ENCODE measurements at regions not wholly inside any gene's neighbourhood (a gene's known extent, or its start where the extent isn't known, plus 50 kb on each side); places are given as distances from the start of the nearest gene placed in this dataset.

DNA sequence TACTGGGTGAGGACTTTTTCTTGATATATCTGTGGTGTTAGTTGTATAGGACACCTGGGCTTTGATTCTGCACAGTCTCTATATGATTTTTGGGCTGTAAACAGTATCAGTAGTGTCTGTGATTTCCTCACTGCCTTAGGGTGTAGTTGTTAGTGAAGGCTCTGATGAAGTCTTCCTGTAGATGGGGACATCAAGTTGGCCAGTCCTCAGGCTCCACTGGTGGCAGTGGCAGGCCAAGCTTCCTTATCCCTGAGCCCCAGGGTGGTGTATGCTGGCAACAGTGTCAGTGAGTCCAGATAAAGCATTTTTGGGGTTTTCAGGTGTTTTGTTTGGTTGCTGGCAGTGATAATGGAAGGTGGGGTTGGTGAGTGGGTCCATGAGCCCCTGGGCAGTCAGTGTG, 961.4 kb downstream of the DSC3 start:
- Histone ChIP-seq H4K20me1 (ENCODE audit: insufficient read depth, low read length, poor library complexity, severe bottlenecking) (no peaks in the 10 kb centered on the region), H3K9ac (ENCODE audit: low read depth, low read length, poor library complexity, severe bottlenecking) (no peak overlapping the region), H2AFZ (ENCODE audit: low read length) (no peak overlapping the region), H3K36me3 (ENCODE audit: insufficient read depth, low read length) (no peaks in the 10 kb centered on the region), H3K9me2 (replicated peaks; ENCODE audit: low read depth, low read length) (no peaks in the 10 kb centered on the region), H3K27me3 (ENCODE audit: insufficient read depth, low read length, poor library complexity, severe bottlenecking) (no peaks in the 10 kb centered on the region), H3K4me1 (ENCODE audit: insufficient read depth, low read length, poor library complexity, severe bottlenecking) (no peaks in the 10 kb centered on the region), H3K9me3 (ENCODE audit: insufficient read depth, low read depth, low read length) (no peaks in the 10 kb centered on the region), H3K4me2 (ENCODE audit: low read depth, low read length, poor library complexity, severe bottlenecking) (no peak overlapping the region), H3K79me2 (ENCODE audit: insufficient read depth, low read length) (no peaks in the 10 kb centered on the region), H3K4me3 (ENCODE audit: low read length, poor library complexity, severe bottlenecking) (no peak overlapping the region), H3F3A (ENCODE audit: low read depth) (no peaks in the 10 kb centered on the region)
- TF ChIP-seq EZH2phosphoT487 (IDR thresholded peaks at IDR 0.05; ENCODE audit: borderline replicate concordance) (no peak), CTCF (conservative IDR thresholded peaks at IDR 0.05; ENCODE audit: low read length) (no peak)

DNA sequence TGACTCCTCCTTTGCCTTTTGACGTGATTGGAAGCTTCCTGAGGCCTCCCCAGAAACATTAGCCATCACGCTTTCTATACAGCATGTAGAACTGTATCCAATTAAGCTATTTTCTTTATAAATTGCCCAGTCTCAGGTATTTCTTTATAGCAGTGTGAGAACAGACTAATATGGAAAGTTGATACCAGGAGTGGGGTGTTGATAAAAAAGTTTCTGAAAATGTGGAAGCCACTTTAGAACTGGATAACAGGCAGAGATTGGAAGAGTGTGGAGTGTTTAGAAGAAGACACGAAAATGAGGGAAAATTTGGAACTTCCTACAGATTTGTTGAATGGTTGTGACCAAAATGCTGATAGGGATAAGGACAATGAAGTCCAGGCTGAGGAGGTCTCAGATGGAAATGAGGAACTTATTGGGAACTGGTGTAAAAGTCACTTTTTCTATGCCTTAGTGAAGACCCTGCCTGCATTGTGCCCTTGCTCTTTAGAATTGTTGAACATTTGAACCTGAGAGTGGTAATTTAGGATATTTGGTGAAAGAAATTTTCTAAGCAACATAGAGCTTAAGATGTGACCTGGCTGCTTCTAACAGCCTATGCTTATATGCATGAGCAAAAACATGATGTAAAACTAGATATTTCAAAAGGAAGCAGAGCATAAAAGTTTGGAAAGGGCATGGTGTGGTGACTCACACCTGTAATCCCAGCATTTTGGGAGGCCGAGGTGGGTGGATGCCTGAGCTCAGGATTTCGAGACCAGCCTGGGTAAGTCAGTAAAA, 969.7 kb downstream of the DSC3 start:
- Histone ChIP-seq H3K9me2 (replicated peaks; ENCODE audit: low read depth, low read length) (no peaks in the 10 kb centered on the region), H4K20me1 (ENCODE audit: insufficient read depth, low read length, poor library complexity, severe bottlenecking) (no peaks in the 10 kb centered on the region), H3K4me1 (ENCODE audit: insufficient read depth, low read length, poor library complexity, severe bottlenecking) (no peaks in the 10 kb centered on the region), H3K9me3 (ENCODE audit: insufficient read depth, low read depth, low read length) (0 out of 2 replicates have a peak, but pooled peaks cover 3% of the 10 kb centered on the region), H3K9ac (ENCODE audit: low read depth, low read length, poor library complexity, severe bottlenecking) (no peak overlapping the region), H3K36me3 (ENCODE audit: insufficient read depth, low read length) (no peaks in the 10 kb centered on the region), H3F3A (ENCODE audit: low read depth) (no peaks in the 10 kb centered on the region), H3K4me3 (ENCODE audit: low read length, poor library complexity, severe bottlenecking) (no peak overlapping the region), H2AFZ (ENCODE audit: low read length) (no peak overlapping the region), H3K27me3 (ENCODE audit: insufficient read depth, low read length, poor library complexity, severe bottlenecking) (no peaks in the 10 kb centered on the region), H3K4me2 (ENCODE audit: low read depth, low read length, poor library complexity, severe bottlenecking) (no peak overlapping the region), H3K79me2 (ENCODE audit: insufficient read depth, low read length) (no peaks in the 10 kb centered on the region)
- no peak for TF ChIP-seq CTCF (conservative IDR thresholded peaks at IDR 0.05; ENCODE audit: low read length)
- no peak for TF ChIP-seq EZH2phosphoT487 (IDR thresholded peaks at IDR 0.05; ENCODE audit: borderline replicate concordance)

DNA sequence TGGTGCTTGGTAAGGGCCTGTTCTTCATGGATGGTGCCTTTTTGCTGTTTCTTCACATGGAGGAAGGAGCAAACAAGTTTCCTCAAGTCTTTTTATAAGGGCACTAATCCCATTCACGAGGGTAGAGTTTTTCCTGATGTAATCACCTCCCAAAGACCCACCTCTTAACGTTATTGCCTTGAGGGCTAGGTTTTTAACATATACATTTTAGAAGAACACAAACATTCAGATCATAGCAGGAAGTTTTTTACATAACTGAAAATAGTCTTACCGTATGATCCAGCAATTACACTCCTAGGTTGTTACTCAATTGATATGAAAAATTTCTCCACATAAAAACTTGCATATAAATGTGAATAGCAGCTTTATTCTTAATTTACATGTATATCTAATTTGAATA, 976.3 kb downstream of the DSC3 start:
- Histone ChIP-seq H3K36me3 (ENCODE audit: insufficient read depth, low read length) (no peaks in the 10 kb centered on the region), H3F3A (ENCODE audit: low read depth) (no peaks in the 10 kb centered on the region), H3K4me1 (ENCODE audit: insufficient read depth, low read length, poor library complexity, severe bottlenecking) (no peaks in the 10 kb centered on the region), H3K79me2 (ENCODE audit: insufficient read depth, low read length) (no peaks in the 10 kb centered on the region), H3K27me3 (ENCODE audit: insufficient read depth, low read length, poor library complexity, severe bottlenecking) (no peaks in the 10 kb centered on the region), H2AFZ (ENCODE audit: low read length) (no peak overlapping the region), H3K9ac (ENCODE audit: low read depth, low read length, poor library complexity, severe bottlenecking) (no peak overlapping the region), H3K9me3 (ENCODE audit: insufficient read depth, low read depth, low read length) (no peaks in the 10 kb centered on the region), H4K20me1 (ENCODE audit: insufficient read depth, low read length, poor library complexity, severe bottlenecking) (no peaks in the 10 kb centered on the region), H3K4me3 (ENCODE audit: low read length, poor library complexity, severe bottlenecking) (no peak overlapping the region), H3K4me2 (ENCODE audit: low read depth, low read length, poor library complexity, severe bottlenecking) (no peak overlapping the region), H3K9me2 (replicated peaks; ENCODE audit: low read depth, low read length) (no peaks in the 10 kb centered on the region)
- no peak for TF ChIP-seq CTCF (conservative IDR thresholded peaks at IDR 0.05; ENCODE audit: low read length)
- TF ChIP-seq EZH2phosphoT487 (IDR thresholded peaks at IDR 0.05; ENCODE audit: borderline replicate concordance), result no peak
